Activated T-helper 1 cell treated with Interleukin-2 at 50 U/mL for 16 hours (primary cell): ENCODE measurements at regions not wholly inside any gene's neighbourhood (a gene's known extent, or its start where the extent isn't known, plus 50 kb on each side); places are given as distances from the start of the nearest gene placed in this dataset.

Experiments
- DNase-seq: peaks from one replicate; pipeline ENCODE4 v3.0.0-alpha.2; 2020; ENCODE audit warnings: low read depth

GRCh38 chr1:224486801-224487583, 52.4 kb upstream of the WDR26 start:
- no peak for DNase-seq

DNA sequence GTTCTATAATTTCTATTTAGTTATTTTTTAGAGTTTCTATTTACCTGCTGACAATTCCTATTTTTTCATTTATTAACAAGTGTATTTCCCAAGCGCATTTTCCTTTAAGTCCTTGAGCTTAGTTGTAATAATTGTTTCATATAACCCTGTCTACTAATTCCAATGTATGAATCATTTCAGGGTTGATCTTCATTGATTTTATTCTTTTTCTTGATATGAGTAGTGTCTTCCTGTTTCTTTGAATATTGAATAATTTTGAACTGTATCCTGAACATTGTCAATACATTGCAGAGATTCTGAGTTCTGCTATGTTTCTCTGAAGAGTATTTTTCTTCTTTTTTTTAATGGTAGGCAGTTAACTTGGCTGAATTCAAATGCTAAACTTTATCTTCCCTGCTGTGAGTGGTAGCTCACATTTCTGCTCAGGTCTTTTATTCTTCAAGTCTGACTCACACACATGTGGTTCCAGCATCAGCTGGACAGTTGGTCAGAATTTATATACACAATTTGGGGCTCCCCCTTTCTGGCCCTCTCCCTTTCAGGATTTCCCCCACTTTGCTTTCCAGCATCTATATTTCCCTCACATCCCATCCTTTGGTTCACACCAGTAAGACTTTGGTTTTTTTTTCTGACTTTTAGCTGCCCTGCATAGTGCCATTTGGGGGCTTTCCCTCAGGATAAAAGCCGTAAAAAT, 54.4 kb upstream of the WDR26 start:
- DNase-seq: no peak

DNA sequence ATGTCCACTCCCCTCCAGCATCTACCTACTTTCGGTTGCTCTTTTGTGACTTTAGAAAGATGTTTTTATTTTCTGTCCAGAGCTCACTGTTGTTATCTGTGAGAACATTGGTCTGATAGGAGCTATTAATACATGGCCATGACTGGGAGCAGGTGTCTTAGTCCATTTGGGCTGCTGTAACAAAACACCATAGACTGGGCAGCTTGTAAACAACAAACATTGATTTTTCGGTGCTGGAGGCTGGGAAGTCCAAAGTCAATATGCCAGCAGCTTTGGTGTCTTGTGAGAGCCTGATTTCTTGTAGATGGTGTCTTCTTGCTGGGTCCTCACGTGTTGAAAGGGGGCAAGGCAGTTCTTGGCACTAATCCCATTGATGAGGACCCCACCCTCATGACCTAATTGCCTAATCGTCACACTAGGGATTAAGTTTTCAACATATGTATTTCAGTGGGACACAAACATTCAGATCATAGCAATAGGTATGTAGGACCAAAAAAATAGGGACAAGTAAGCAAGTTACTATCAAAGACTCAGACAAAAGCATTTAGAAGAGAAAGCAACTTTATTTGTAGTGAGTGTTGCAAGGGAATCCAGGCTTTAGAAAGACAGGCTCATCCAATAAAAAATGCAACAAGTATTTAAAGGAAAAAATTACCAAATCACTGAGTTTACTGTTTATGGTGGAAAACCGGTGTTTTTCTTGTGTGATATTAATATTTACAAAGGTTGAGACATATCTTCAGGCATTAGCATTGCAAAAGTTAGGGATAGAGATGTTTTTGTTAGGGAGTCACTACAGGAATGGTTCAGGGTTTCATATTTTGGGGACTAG, 55.2 kb upstream of the WDR26 start:
- DNase-seq: no peak

GRCh38 chr1:224490549-224491537, 56.2 kb upstream of the WDR26 start:
- no peak for DNase-seq

GRCh38 chr1:224492015-224492414, 57.4 kb upstream of the WDR26 start:
- no peak for DNase-seq

- no peak for DNase-seq
Observed at GRCh38 chr1:224492632-224493031, 58.0 kb upstream of the WDR26 start.

DNA sequence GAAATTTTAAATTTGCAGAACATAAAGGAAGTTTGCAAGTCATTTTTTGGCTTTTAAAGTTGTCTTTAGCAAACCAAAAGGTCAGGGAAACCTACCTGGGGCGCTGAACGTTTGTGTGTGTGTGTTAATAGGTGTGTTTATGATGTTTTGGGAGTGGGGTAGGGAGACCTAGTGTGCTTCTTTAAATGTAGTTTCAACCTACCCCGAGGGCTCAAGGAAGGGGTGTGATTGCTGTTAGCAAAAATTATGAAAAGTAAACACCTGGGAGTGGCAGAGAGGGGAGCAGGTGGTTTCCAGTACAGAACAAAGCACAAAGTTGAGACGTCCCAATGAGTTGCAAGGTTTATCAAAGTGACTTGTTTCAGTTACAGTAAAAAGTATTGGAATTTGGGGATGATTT, 58.7 kb upstream of the WDR26 start:
- no peak for DNase-seq

DNA sequence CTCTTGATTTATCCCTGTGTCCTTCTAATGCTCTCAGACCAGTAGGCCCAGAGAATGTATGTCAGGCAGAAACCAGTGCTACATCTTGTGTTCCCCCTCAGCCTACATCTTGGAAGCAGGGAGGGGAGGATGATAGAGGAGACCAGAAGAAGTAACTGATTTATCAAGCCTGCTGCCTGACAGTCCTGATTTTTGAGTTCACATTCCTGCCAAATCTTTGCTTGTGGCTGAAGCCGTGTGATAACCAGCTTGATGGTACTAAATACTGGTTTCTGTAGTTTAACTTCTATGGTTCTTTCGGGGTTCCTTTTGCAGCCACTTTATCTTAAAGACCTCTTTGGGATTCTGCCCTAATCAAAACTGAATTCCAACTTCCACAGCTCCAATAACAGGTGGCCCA, 59.7 kb upstream of the WDR26 start:
- DNase-seq: no peak

GRCh38 chr1:224495866-224496265, 61.3 kb upstream of the WDR26 start:
- DNase-seq: no peak

DNA sequence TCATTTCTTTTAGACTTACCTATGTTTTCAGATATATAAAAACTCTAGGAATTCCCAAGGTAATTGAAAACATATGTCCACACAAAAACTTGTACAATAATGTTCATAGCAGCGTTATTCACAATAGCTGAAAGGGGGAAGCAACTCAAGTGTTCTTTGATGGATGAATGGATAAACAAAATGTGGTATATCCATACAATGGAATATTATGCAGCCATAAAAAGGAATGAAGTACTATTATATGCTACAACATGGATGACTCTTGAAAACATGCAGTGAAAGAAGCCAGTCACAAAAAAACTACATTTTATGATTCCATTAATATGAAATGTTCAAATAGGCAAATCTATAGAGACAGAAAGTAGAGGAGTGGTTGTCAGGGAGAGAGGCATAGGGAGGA, 62.2 kb upstream of the WDR26 start:
- DNase-seq: no peak

- peak; percentile 11 for DNase-seq
Observed at GRCh38 chr1:224497714-224498573, 63.3 kb upstream of the WDR26 start.

DNA sequence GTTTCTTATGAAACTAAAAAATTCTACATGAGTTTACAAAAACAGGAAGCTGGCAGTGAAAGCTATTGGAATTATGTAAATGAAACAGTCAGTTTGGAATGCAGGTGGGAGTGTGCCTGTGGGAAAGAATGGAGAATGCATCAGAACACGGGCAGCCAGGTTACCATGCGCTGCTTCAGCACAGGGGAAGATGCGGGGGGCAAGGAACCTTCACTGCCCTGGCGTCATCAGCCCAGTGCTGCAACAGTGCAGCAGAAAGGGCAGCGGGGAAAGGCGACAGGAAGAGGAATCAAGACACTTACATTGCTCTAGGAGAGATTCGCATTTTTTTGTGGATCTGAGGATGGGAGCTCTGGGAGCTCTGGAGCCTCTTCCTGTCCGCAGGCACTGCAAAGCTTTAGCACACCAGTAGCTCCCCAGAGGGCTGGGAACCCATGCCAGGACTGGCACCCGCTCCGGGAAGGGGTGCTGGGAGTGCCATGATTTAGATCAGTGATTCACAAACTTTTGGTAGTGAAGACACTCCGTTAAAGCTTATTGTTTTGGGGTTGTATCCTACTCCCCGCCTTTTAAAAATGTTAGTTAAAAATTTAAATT, 64.1 kb upstream of the WDR26 start:
- DNase-seq: no peak

DNA sequence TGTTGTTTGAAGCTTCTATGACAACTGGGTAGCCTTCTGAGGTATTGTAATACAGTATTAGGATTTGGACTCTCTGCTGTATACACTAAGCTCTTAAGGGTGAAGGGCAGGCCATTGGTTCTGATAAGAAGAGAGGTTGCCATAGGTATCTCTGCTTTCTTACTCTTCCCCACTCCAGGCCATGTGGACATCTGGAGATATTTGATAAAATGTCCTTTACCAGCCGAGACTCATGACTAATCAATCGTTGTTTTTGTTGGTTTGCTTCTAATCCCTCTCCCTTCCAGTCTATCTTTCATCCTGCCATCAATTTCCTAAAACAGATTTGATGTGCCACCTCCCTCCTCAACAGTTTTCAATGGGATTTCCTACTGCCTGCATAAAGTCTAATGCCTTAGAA, 64.6 kb upstream of the WDR26 start:
- DNase-seq: no peak

DNA sequence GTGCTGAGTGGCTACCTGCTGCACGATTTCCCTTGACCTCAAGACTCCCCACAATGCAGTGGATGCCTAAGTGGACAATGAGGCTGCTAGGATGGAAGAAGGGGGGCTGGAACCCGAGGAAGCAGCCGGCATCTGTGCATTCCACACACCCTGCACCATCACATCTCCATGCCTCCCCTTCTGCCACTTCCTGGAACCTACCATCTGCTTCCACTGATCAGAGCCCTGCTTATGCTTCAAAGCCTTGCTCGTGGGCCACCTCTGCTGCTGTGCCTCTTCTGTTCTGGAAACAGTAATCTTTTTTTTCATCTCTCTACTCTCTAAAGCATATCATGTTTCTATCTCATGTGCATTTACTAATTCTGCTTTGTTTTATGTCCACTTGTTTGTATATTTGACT, 66.2 kb upstream of the WDR26 start:
- no peak for DNase-seq

DNA sequence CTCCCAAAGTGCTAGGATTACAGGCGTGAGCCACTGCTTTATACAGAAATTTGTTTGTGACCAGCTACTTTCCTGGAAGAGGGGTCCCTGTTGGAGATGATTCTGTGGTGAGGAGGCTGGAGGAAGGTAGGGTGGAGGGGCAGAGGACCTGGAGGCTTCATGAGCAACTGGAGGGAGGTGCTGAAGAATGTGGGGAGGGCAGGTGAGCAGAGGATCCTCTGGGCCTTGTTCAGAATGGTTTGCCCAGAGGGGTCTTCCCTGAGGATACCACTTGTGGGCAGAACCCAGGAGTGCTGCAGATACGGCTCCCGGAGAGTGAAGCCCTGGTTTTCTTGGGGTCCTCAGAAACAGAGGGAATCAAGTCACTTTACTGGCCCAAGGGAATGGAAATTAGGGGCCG, 67.2 kb upstream of the WDR26 start:
- no peak for DNase-seq

DNA sequence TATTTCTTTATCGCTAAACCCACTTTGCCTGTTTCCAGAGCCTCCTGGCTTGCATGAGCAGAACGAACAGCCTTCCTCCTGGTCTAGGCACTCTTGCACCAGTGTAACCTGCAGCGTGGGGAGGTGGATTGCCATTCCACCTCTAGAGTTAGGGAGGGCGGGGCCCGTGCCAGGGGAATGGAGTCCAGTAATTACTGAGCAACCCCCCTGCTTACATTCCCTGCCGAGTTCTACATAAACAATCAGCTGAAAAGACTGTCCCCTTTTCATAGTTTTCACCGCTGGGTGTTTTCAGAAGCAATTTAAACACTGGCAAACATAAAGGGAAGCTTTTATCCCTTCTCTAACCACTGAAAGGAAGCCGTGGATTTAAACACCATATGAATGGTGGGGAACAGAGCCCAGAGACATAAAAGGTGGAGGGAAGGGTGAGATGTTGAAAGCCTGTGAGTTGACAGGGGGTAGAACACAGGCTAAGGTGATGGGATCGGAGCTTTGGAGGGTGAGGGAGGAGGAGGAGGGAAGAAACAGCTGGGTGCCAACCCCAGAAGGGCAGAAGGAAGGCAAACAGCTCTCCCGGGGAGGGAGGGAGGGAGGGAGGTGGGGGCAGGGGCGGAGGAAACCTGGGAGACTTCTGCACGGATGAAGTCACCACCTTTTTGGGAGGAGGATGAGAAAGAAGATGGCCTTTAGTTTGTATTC, 68.0 kb upstream of the WDR26 start:
- DNase-seq: no peak

- no peak for DNase-seq
Observed at GRCh38 chr1:224503161-224504118, 68.8 kb upstream of the WDR26 start.

GRCh38 chr1:224504297-224505041, 69.9 kb upstream of the WDR26 start:
- no peak for DNase-seq
